ENCODE measurements at regions not wholly inside any gene's neighbourhood (a gene's known extent, or its start where the extent isn't known, plus 50 kb on each side); places are given as distances from the start of the nearest gene placed in this dataset.

- H3K9me3 ChIP-seq (ENCODE audit: low read length), result no peaks in the 10 kb centered on the region
- no peaks in the 10 kb centered on the region for H3K4me1 ChIP-seq (ENCODE audit: insufficient read depth, low read length)
- no peak overlapping the region for H3K4me3 ChIP-seq (ENCODE audit: low read length)
- H3K36me3 ChIP-seq (ENCODE audit: insufficient read depth, low read length), result no peaks in the 10 kb centered on the region
- no peak overlapping the region for H2AFZ ChIP-seq (ENCODE audit: low read depth, low read length)
- H3K27me3 ChIP-seq (ENCODE audit: insufficient read depth, low read length), result no peaks in the 10 kb centered on the region
These were observed 219.5 kb upstream of the DTNBP1 start for GRCh38 chr6:15882345-15882744.

- Histone ChIP-seq H3K4me1 (ENCODE audit: insufficient read depth, low read length) (no peaks in the 10 kb centered on the region), H3K4me3 (ENCODE audit: low read length) (no peak overlapping the region), H3K36me3 (ENCODE audit: insufficient read depth, low read length) (no peaks in the 10 kb centered on the region), H2AFZ (ENCODE audit: low read depth, low read length) (no peak overlapping the region), H3K9me3 (ENCODE audit: low read length) (no peaks in the 10 kb centered on the region), H3K27me3 (ENCODE audit: insufficient read depth, low read length) (no peaks in the 10 kb centered on the region)
These were observed 218.3 kb upstream of the DTNBP1 start for GRCh38 chr6:15881150-15881549.

- no peaks in the 10 kb centered on the region for H3K36me3 ChIP-seq (ENCODE audit: insufficient read depth, low read length)
- no peak overlapping the region for H2AFZ ChIP-seq (ENCODE audit: low read depth, low read length)
- no peaks in the 10 kb centered on the region for H3K4me1 ChIP-seq (ENCODE audit: insufficient read depth, low read length)
- no peaks in the 10 kb centered on the region for H3K27me3 ChIP-seq (ENCODE audit: insufficient read depth, low read length)
- H3K9me3 ChIP-seq (ENCODE audit: low read length), result no peaks in the 10 kb centered on the region
- no peak overlapping the region for H3K4me3 ChIP-seq (ENCODE audit: low read length)
These were observed 217.6 kb upstream of the DTNBP1 start for GRCh38 chr6:15880262-15880973.

- Histone ChIP-seq H2AFZ (ENCODE audit: low read depth, low read length) (no peak overlapping the region), H3K4me1 (ENCODE audit: insufficient read depth, low read length) (no peaks in the 10 kb centered on the region), H3K36me3 (ENCODE audit: insufficient read depth, low read length) (no peaks in the 10 kb centered on the region), H3K4me3 (ENCODE audit: low read length) (no peak overlapping the region), H3K9me3 (ENCODE audit: low read length) (no peaks in the 10 kb centered on the region), H3K27me3 (ENCODE audit: insufficient read depth, low read length) (no peaks in the 10 kb centered on the region)
These were observed 216.8 kb upstream of the DTNBP1 start for GRCh38 chr6:15879371-15880261.

GRCh38 chr6:15877231-15877630 lies 214.4 kb upstream of the DTNBP1 start:
- Histone ChIP-seq H3K9me3 (ENCODE audit: low read length) (no peaks in the 10 kb centered on the region), H3K4me3 (ENCODE audit: low read length) (no peak overlapping the region), H3K27me3 (ENCODE audit: insufficient read depth, low read length) (no peaks in the 10 kb centered on the region), H3K36me3 (ENCODE audit: insufficient read depth, low read length) (no peaks in the 10 kb centered on the region), H2AFZ (ENCODE audit: low read depth, low read length) (no peak overlapping the region), H3K4me1 (ENCODE audit: insufficient read depth, low read length) (no peaks in the 10 kb centered on the region)

- H3K9me3 ChIP-seq (ENCODE audit: low read length), result no peaks in the 10 kb centered on the region
- no peak overlapping the region for H3K4me3 ChIP-seq (ENCODE audit: low read length)
- H3K4me1 ChIP-seq (ENCODE audit: insufficient read depth, low read length), result no peaks in the 10 kb centered on the region
- no peaks in the 10 kb centered on the region for H3K36me3 ChIP-seq (ENCODE audit: insufficient read depth, low read length)
- no peaks in the 10 kb centered on the region for H3K27me3 ChIP-seq (ENCODE audit: insufficient read depth, low read length)
- no peak overlapping the region for H2AFZ ChIP-seq (ENCODE audit: low read depth, low read length)
These were observed 213.6 kb upstream of the DTNBP1 start for GRCh38 chr6:15876406-15876805.

- no peak overlapping the region for H3K4me3 ChIP-seq (ENCODE audit: low read length)
- H3K4me1 ChIP-seq (ENCODE audit: insufficient read depth, low read length), result no peaks in the 10 kb centered on the region
- no peaks in the 10 kb centered on the region for H3K36me3 ChIP-seq (ENCODE audit: insufficient read depth, low read length)
- H3K27me3 ChIP-seq (ENCODE audit: insufficient read depth, low read length), result no peaks in the 10 kb centered on the region
- no peak overlapping the region for H2AFZ ChIP-seq (ENCODE audit: low read depth, low read length)
- no peaks in the 10 kb centered on the region for H3K9me3 ChIP-seq (ENCODE audit: low read length)
These were observed 213.0 kb upstream of the DTNBP1 start for GRCh38 chr6:15875797-15876196.

- Histone ChIP-seq H3K27me3 (ENCODE audit: insufficient read depth, low read length) (no peaks in the 10 kb centered on the region), H2AFZ (ENCODE audit: low read depth, low read length) (no peak overlapping the region), H3K4me1 (ENCODE audit: insufficient read depth, low read length) (no peaks in the 10 kb centered on the region), H3K9me3 (ENCODE audit: low read length) (no peaks in the 10 kb centered on the region), H3K36me3 (ENCODE audit: insufficient read depth, low read length) (no peaks in the 10 kb centered on the region), H3K4me3 (ENCODE audit: low read length) (no peak overlapping the region)
These were observed 212.0 kb upstream of the DTNBP1 start for GRCh38 chr6:15874821-15875220.

- Histone ChIP-seq H2AFZ (ENCODE audit: low read depth, low read length) (no peak overlapping the region), H3K9me3 (ENCODE audit: low read length) (no peaks in the 10 kb centered on the region), H3K36me3 (ENCODE audit: insufficient read depth, low read length) (no peaks in the 10 kb centered on the region), H3K4me3 (ENCODE audit: low read length) (no peak overlapping the region), H3K4me1 (ENCODE audit: insufficient read depth, low read length) (no peaks in the 10 kb centered on the region), H3K27me3 (ENCODE audit: insufficient read depth, low read length) (no peaks in the 10 kb centered on the region)
These were observed 211.5 kb upstream of the DTNBP1 start for GRCh38 chr6:15874326-15874725.

- H2AFZ ChIP-seq (ENCODE audit: low read depth, low read length), result no peak overlapping the region
- no peaks in the 10 kb centered on the region for H3K9me3 ChIP-seq (ENCODE audit: low read length)
- no peaks in the 10 kb centered on the region for H3K36me3 ChIP-seq (ENCODE audit: insufficient read depth, low read length)
- H3K27me3 ChIP-seq (ENCODE audit: insufficient read depth, low read length), result no peaks in the 10 kb centered on the region
- H3K4me3 ChIP-seq (ENCODE audit: low read length), result no peak overlapping the region
- no peaks in the 10 kb centered on the region for H3K4me1 ChIP-seq (ENCODE audit: insufficient read depth, low read length)
These were observed 209.6 kb upstream of the DTNBP1 start for GRCh38 chr6:15872241-15873103.

GRCh38 chr6:15871276-15871675 lies 208.4 kb upstream of the DTNBP1 start:
- Histone ChIP-seq H2AFZ (ENCODE audit: low read depth, low read length) (no peak overlapping the region), H3K4me1 (ENCODE audit: insufficient read depth, low read length) (no peaks in the 10 kb centered on the region), H3K4me3 (ENCODE audit: low read length) (no peak overlapping the region), H3K36me3 (ENCODE audit: insufficient read depth, low read length) (no peaks in the 10 kb centered on the region), H3K27me3 (ENCODE audit: insufficient read depth, low read length) (no peaks in the 10 kb centered on the region), H3K9me3 (ENCODE audit: low read length) (no peaks in the 10 kb centered on the region)

- Histone ChIP-seq H3K9me3 (ENCODE audit: low read length) (no peaks in the 10 kb centered on the region), H3K4me1 (ENCODE audit: insufficient read depth, low read length) (no peaks in the 10 kb centered on the region), H3K36me3 (ENCODE audit: insufficient read depth, low read length) (no peaks in the 10 kb centered on the region), H3K27me3 (ENCODE audit: insufficient read depth, low read length) (no peaks in the 10 kb centered on the region), H3K4me3 (ENCODE audit: low read length) (no peak overlapping the region), H2AFZ (ENCODE audit: low read depth, low read length) (no peak overlapping the region)
These were observed 207.7 kb upstream of the DTNBP1 start for GRCh38 chr6:15870333-15871043.

All from neuron (in vitro differentiated cells).